Left ventricle myocardium inferior (tissue), 1 donor: ENCODE measurements at regions not wholly inside any gene's neighbourhood (a gene's known extent, or its start where the extent isn't known, plus 50 kb on each side); places are given as distances from the start of the nearest gene placed in this dataset.

Source experiments
- DNase-seq: peaks from one replicate; pipeline ENCODE4 v3.0.0-alpha.2; 2020
- H3K27ac ChIP-seq: fragments of 200-600 bp; replicated peaks from 2 replicates; pipeline ENCODE4 v1.8.0; 2021
- H3K27me3 ChIP-seq: fragments of 200-600 bp; 2 replicates; pipeline ENCODE4 v1.8.0; 2021; ENCODE audit warnings: low read depth
- H3K36me3 ChIP-seq: fragments of 200-600 bp; 2 replicates; pipeline ENCODE4 v1.8.0; 2021
- H3K4me1 ChIP-seq: fragments of 200-600 bp; 2 replicates; pipeline ENCODE4 v1.8.0; 2021
- H3K4me3 ChIP-seq: fragments of 200-600 bp; 2 replicates; pipeline ENCODE4 v1.8.0; 2021; ENCODE audit warnings: mild to moderate bottlenecking, moderate library complexity
- H3K9me3 ChIP-seq: fragments of 200-600 bp; replicated peaks from 2 replicates; pipeline ENCODE4 v1.8.0; 2021
- intact Hi-C: fragments of 100-400 bp; cut with micrococcal nuclease; formaldehyde crosslinking; loops from one replicate; pipeline ENCODE4 v1.11.0; 2022
- TF ChIP-seq, protein P1 (sequence below): fragments of 200-600 bp; IDR thresholded peaks from 2 replicates; pipeline ENCODE4 v1.8.0; 2021; ENCODE audit warnings: antibody characterized with exemption, mild to moderate bottlenecking, borderline replicate concordance
- donor health status: DM: no; HTN: yes; CAD: no; lungs with severe emphysema.

DNA sequence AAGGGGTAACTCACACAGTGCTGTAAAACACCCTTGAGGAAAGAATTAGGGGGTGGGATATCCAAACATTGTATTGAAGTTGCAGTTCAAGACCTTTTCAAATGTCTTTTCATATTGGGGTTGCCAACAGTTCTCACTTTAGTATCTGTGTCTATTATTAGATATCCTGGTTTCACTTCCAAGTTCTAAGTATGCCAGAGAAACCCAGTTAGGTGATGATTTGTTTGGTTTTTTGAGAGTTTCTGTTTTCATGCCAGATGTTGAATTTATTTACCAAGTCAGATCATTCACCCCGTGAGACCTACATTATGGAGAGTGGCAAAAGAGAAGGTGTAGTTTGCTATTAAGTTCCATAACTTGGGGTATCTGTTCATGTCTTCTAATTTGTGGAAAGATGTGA, 64.5 kb downstream of the C9orf152 start:
- intact Hi-C loops = loop anchor here (10.0 kb wide), 1 partner anchor 69 kb away; no protein-coding TSS in a partner anchor
- Histone ChIP-seq H3K4me1 (peaks cover 100% of the 10 kb centered on the region), H3K4me3 (peak overlapping the region; percentile 14), H3K27ac (peak overlapping the region; percentile 60), H3K36me3 (peaks cover 23% of the 10 kb centered on the region), H3K27me3 (no peaks in the 10 kb centered on the region), H3K9me3 (no peaks in the 10 kb centered on the region)
- TF ChIP-seq, protein P1, sequence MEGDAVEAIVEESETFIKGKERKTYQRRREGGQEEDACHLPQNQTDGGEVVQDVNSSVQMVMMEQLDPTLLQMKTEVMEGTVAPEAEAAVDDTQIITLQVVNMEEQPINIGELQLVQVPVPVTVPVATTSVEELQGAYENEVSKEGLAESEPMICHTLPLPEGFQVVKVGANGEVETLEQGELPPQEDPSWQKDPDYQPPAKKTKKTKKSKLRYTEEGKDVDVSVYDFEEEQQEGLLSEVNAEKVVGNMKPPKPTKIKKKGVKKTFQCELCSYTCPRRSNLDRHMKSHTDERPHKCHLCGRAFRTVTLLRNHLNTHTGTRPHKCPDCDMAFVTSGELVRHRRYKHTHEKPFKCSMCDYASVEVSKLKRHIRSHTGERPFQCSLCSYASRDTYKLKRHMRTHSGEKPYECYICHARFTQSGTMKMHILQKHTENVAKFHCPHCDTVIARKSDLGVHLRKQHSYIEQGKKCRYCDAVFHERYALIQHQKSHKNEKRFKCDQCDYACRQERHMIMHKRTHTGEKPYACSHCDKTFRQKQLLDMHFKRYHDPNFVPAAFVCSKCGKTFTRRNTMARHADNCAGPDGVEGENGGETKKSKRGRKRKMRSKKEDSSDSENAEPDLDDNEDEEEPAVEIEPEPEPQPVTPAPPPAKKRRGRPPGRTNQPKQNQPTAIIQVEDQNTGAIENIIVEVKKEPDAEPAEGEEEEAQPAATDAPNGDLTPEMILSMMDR = no peak
- no peak for DNase-seq

DNA sequence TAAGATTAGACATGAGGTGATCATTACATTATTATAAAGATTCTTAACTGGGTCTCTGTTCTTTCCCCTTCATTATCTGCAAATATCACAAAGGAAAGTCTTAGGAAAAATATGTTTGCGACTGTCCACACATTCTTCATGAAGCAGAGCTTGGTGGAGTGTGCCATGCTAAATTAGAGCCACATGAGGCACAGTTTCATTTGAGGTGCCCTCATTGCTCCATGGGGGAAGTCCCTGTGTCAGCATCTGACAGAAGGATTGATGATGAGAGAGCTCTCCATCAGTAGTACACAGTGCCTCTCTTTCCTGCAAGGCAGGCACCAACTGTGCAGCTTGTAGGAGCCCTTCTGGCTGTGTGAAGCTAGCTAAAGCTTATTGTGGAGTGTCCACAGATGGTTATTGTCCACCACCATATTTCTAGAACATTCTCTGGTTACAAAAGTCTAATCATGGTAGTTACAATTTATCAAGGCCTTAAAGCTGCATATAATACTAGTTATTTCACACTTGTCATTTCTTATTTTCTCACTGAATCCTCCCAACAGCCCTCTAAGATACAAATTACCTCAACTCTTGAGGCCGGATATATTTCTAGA, 63.9 kb downstream of the C9orf152 start:
- Histone ChIP-seq H3K27me3 (no peaks in the 10 kb centered on the region), H3K4me3 (no peak overlapping the region), H3K4me1 (peaks cover 100% of the 10 kb centered on the region), H3K27ac (peak overlapping the region; percentile 60), H3K36me3 (peaks cover 17% of the 10 kb centered on the region), H3K9me3 (no peaks in the 10 kb centered on the region)
- intact Hi-C loops = loop anchor here (10.0 kb wide), 1 partner anchor 69 kb away; no protein-coding TSS in a partner anchor
- no peak for DNase-seq
- TF ChIP-seq, protein P1 = no peak

DNA sequence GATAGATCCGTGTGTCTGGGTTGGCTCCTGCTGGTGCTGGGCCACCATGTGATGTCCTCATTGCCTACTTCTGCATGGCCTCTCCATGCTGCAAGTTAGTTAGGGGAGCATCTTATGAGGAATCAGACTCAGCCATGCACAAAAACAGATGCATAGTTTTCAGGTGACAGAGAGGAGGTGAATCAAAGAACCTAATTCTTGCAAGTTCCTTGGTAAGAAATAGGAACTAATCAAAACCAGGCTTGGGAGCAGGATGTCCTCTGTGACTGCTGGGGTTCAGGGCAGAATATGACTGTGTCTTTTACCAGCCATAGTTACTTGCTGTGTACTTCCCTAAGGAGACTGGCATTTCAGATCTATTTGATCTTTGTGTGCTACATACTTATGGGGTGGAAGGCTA, 61.6 kb downstream of the C9orf152 start:
- no peak for DNase-seq
- H3K36me3 ChIP-seq = peaks cover 6% of the 10 kb centered on the region
- H3K9me3 ChIP-seq = peaks cover 5% of the 10 kb centered on the region
- no peak overlapping the region for H3K4me3 ChIP-seq
- peaks cover 100% of the 10 kb centered on the region for H3K4me1 ChIP-seq
- H3K27ac ChIP-seq = peak overlapping the region; percentile 71
- TF ChIP-seq, protein P1 = no peak
- intact Hi-C loops = loop anchor here (10.0 kb wide), 1 partner anchor 72 kb away; no protein-coding TSS in a partner anchor
- H3K27me3 ChIP-seq = no peaks in the 10 kb centered on the region

DNA sequence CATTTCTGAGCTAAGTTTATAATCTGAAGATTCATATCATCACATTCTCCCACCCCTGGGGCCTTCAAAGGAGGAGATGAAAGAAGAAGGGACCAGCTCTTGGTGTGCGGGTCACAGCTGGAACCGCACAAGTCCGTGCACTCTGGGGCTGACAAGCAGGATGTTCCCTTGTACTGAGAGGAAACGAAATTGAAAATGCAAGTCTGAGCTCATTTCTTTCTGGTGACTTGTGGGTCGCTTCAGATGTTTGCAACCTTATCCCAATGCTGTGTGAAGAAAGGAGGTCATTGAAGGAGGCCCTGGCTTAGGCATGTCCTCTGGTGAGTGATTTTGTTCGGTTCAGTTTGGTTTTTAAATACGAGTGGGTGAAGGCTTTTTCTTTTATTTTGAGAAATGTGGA, 59.6 kb downstream of the C9orf152 start:
- TF ChIP-seq, protein P1 = no peak
- H3K27me3 ChIP-seq = no peaks in the 10 kb centered on the region
- H3K4me3 ChIP-seq = peak overlapping the region; percentile 20
- DNase-seq = no peak
- peaks cover 6% of the 10 kb centered on the region for H3K36me3 ChIP-seq
- peaks cover 5% of the 10 kb centered on the region for H3K9me3 ChIP-seq
- H3K27ac ChIP-seq = peak overlapping the region; percentile 71
- intact Hi-C loops = loop anchor here (10.0 kb wide), 1 partner anchor 74 kb away; no protein-coding TSS in a partner anchor
- peaks cover 100% of the 10 kb centered on the region for H3K4me1 ChIP-seq

DNA sequence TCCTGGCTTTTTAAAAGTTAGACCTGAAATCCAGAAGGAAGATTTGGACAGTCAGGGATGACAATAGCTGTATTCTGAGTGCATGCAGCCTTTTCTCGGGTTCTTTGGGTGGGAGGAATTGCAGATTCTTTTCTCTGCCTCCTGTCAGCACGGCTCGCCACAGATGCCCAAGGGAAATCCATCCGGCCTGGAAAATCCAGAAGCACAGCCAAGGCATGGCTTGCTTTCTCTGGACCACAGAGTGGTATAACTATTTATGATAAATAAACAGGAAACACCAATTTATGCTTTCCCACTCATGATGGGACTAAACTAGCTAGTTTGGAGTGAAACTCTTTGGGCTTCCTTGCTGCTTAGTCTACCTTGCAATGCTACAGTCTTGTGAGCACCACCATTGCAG, 59.1 kb downstream of the C9orf152 start:
- Histone ChIP-seq H3K4me1 (peaks cover 100% of the 10 kb centered on the region), H3K9me3 (peaks cover 5% of the 10 kb centered on the region), H3K27ac (peak overlapping the region; percentile 71), H3K36me3 (peaks cover 6% of the 10 kb centered on the region), H3K27me3 (no peaks in the 10 kb centered on the region), H3K4me3 (peak overlapping the region; percentile 20)
- TF ChIP-seq, protein P1 = no peak
- no peak for DNase-seq
- intact Hi-C loops = loop anchor here (10.0 kb wide), 1 partner anchor 74 kb away; no protein-coding TSS in a partner anchor
